Neural cell (in vitro differentiated cells): ENCODE measurements at regions not wholly inside any gene's neighbourhood (a gene's known extent, or its start where the extent isn't known, plus 50 kb on each side); places are given as distances from the start of the nearest gene placed in this dataset.

Experiments used
- CTCF ChIP-seq: fragments of 450-650 bp; IDR thresholded peaks from 2 replicates; pipeline ENCODE4 v1.5.1; 2014; ENCODE audit warnings: antibody characterized with exemption, mild to moderate bottlenecking, moderate library complexity; ENCODE audit not compliant: poor library complexity, severe bottlenecking
- EP300 ChIP-seq: fragments of 450-650 bp; conservative IDR thresholded peaks from 2 replicates; pipeline ENCODE4 v1.6.1; 2014; ENCODE audit warnings: antibody characterized with exemption, mild to moderate bottlenecking, moderate library complexity; ENCODE audit not compliant: poor library complexity, severe bottlenecking
- EZH2 ChIP-seq: fragments of 200-600, 300-800 bp; shearing (Covaris generic), sonication (generic); IDR thresholded peaks from 2 replicates; pipeline ENCODE4 v1.6.1; 2014; ENCODE audit warnings: antibody characterized with exemption, low read length, borderline replicate concordance, mild to moderate bottlenecking; ENCODE audit not compliant: insufficient read depth, poor library complexity, severe bottlenecking
- POLR2AphosphoS5 ChIP-seq: IDR thresholded peaks from 2 replicates; pipeline ENCODE4 v1.6.1; 2012
- RAD21 ChIP-seq: fragments of 450-650 bp; conservative IDR thresholded peaks from 2 replicates; pipeline ENCODE4 v1.6.1; 2014; ENCODE audit warnings: antibody characterized with exemption, mild to moderate bottlenecking, moderate library complexity
- REST ChIP-seq: IDR thresholded peaks from 2 replicates; pipeline ENCODE4 v1.6.1; 2012; ENCODE audit warnings: borderline replicate concordance
- SMC3 ChIP-seq: fragments of 450-650 bp; conservative IDR thresholded peaks from 2 replicates; pipeline ENCODE4 v1.6.1; 2014; ENCODE audit warnings: antibody characterized with exemption, mild to moderate bottlenecking, moderate library complexity; ENCODE audit not compliant: poor library complexity
- TAF1 ChIP-seq: IDR thresholded peaks from 2 replicates; pipeline ENCODE4 v1.6.1; 2012; ENCODE audit warnings: low read depth

GRCh38 chr20:41670631-41671030, 52.5 kb upstream of the CHD6 start:
- no peak for TF ChIP-seq RAD21
- no peak for TF ChIP-seq POLR2AphosphoS5
- no peak for TF ChIP-seq CTCF
- TF ChIP-seq EP300, result no peak
- no peak for TF ChIP-seq EZH2
- no peak for TF ChIP-seq TAF1
- TF ChIP-seq SMC3, result no peak
- TF ChIP-seq REST, result no peak
